ENCODE measurements at regions not wholly inside any gene's neighbourhood (a gene's known extent, or its start where the extent isn't known, plus 50 kb on each side); places are given as distances from the start of the nearest gene placed in this dataset.

GRCh38 chr1:185533596-185533995 lies 200.6 kb upstream of the HMCN1 start:
- no peak for TF ChIP-seq PHF8 (IDR thresholded peaks at IDR 0.05; ENCODE audit: borderline replicate concordance, low read depth)
- no peak for TF ChIP-seq BCL3 (IDR thresholded peaks at IDR 0.05)
